SK-N-SH treated with all-trans-retinoic acid at 6 μM for 48 hours (cell line): ENCODE measurements at regions not wholly inside any gene's neighbourhood (a gene's known extent, or its start where the extent isn't known, plus 50 kb on each side); places are given as distances from the start of the nearest gene placed in this dataset.

Experiments used
- ATAC-seq: fragments of 200-7000 bp; cut with Tn5 transposase; 3 replicates; pipeline ENCODE4 v1.9.1; 2020; ENCODE audit warnings: mild to moderate bottlenecking, moderate library complexity
- ARNTL ChIP-seq: fragments of 450-650 bp; formaldehyde crosslinking; IDR thresholded peaks from 2 replicates; pipeline ENCODE4 v1.5.0; 2020; ENCODE audit warnings: low read depth, mild to moderate bottlenecking, moderate library complexity, borderline replicate concordance
- BACH2 ChIP-seq: fragments of 250-450 bp; sonication (Bioruptor Pico); IDR thresholded peaks from 2 replicates; pipeline ENCODE4 v1.9.0; 2021; ENCODE audit warnings: mild to moderate bottlenecking, borderline replicate concordance
- CSRNP3 ChIP-seq: fragments of 250-450 bp; sonication (Bioruptor Pico); IDR thresholded peaks from 2 replicates; pipeline ENCODE4 v1.5.1; 2021; ENCODE audit warnings: mild to moderate bottlenecking, moderate library complexity
- ESRRG ChIP-seq: fragments of 250-450 bp; sonication (Bioruptor Pico); IDR thresholded peaks from 2 replicates; pipeline ENCODE4 v1.6.1; 2021; ENCODE audit warnings: mild to moderate bottlenecking
- GLIS3 ChIP-seq: fragments of 250-450 bp; sonication (Bioruptor Pico); IDR thresholded peaks from 2 replicates; pipeline ENCODE4 v1.5.0; 2020; ENCODE audit warnings: mild to moderate bottlenecking, moderate library complexity
- OSR1 ChIP-seq: fragments of 250-450 bp; sonication (Bioruptor Pico); IDR thresholded peaks from 2 replicates; pipeline ENCODE4 v1.8.0; 2022; ENCODE audit warnings: moderate library complexity, mild to moderate bottlenecking, inconsistent platforms
- PATZ1 ChIP-seq: fragments of 250-450 bp; sonication (Bioruptor Pico); IDR thresholded peaks from 2 replicates; pipeline ENCODE4 v1.8.0; 2020; ENCODE audit warnings: mild to moderate bottlenecking, moderate library complexity, borderline replicate concordance
- POU6F1 ChIP-seq: fragments of 250-450 bp; sonication (Bioruptor Pico); IDR thresholded peaks from 2 replicates; pipeline ENCODE4 v1.8.0; 2021; ENCODE audit warnings: low read depth, mild to moderate bottlenecking, moderate library complexity, borderline replicate concordance
- PPARA ChIP-seq: fragments of 250-450 bp; sonication (Bioruptor Pico); IDR thresholded peaks from 2 replicates; pipeline ENCODE4 v1.5.0; 2020; ENCODE audit warnings: mild to moderate bottlenecking, borderline replicate concordance
- RARB ChIP-seq: fragments of 250-450 bp; sonication (Bioruptor Pico); IDR thresholded peaks from 2 replicates; pipeline ENCODE4 v1.8.0; 2021; ENCODE audit warnings: mild to moderate bottlenecking, moderate library complexity
- TCF4 ChIP-seq: fragments of 250-450 bp; sonication (Bioruptor Pico); IDR thresholded peaks from 2 replicates; pipeline ENCODE4 v1.8.0; 2021; ENCODE audit warnings: mild to moderate bottlenecking, moderate library complexity, borderline replicate concordance
- TOX ChIP-seq: fragments of 250-450 bp; sonication (Bioruptor Pico); IDR thresholded peaks from 2 replicates; pipeline ENCODE4 v1.8.0; 2021; ENCODE audit warnings: mild to moderate bottlenecking, moderate library complexity, borderline replicate concordance
- TSHZ2 ChIP-seq: fragments of 250-450 bp; sonication (Bioruptor Pico); IDR thresholded peaks from 2 replicates; pipeline ENCODE4 v1.5.0; 2020; ENCODE audit warnings: mild to moderate bottlenecking, moderate library complexity
- ZFP3 ChIP-seq: fragments of 250-450 bp; sonication (Bioruptor Pico); IDR thresholded peaks from 2 replicates; pipeline ENCODE4 v1.5.0; 2020; ENCODE audit warnings: mild to moderate bottlenecking, moderate library complexity
- ZNF565 ChIP-seq: fragments of 450-650 bp; formaldehyde crosslinking; conservative IDR thresholded peaks from 2 replicates; pipeline ENCODE4 v1.5.0; 2020; ENCODE audit warnings: low read depth, mild to moderate bottlenecking, moderate library complexity
- ZNF70 ChIP-seq: fragments of 450-650 bp; formaldehyde crosslinking; IDR thresholded peaks from 2 replicates; pipeline ENCODE4 v1.5.0; 2020; ENCODE audit warnings: mild to moderate bottlenecking, moderate library complexity
- ZNF8 ChIP-seq: fragments of 450-650 bp; formaldehyde crosslinking; IDR thresholded peaks from 2 replicates; pipeline ENCODE4 v1.5.0; 2020; ENCODE audit warnings: mild to moderate bottlenecking, moderate library complexity

GRCh38 chr1:13892198-13892597 lies 192.2 kb downstream of the PRDM2 start:
- no peak for TF ChIP-seq ZNF70 (CRISPR knock-in tag)
- no peak for TF ChIP-seq RARB (CRISPR knock-in tag)
- TF ChIP-seq ESRRG: no peak
- TF ChIP-seq ARNTL: no peak
- no peak for TF ChIP-seq PATZ1 (CRISPR knock-in tag)
- TF ChIP-seq BACH2 (CRISPR knock-in tag): no peak
- no peak for TF ChIP-seq POU6F1 (CRISPR knock-in tag)
- TF ChIP-seq CSRNP3 (CRISPR knock-in tag): no peak
- TF ChIP-seq ZFP3 (CRISPR knock-in tag): no peak
- no peak for TF ChIP-seq ZNF8 (CRISPR knock-in tag)
- TF ChIP-seq ZNF565 (CRISPR knock-in tag): no peak
- TF ChIP-seq TOX: no peak
- TF ChIP-seq GLIS3 (CRISPR knock-in tag): no peak
- TF ChIP-seq PPARA: no peak
- no peak for TF ChIP-seq TSHZ2 (CRISPR knock-in tag)
- no peak for TF ChIP-seq TCF4 (CRISPR knock-in tag)
- no peak for TF ChIP-seq OSR1 (CRISPR knock-in tag)
- no peak for ATAC-seq

- no peak for ATAC-seq
- TF ChIP-seq POU6F1 (CRISPR knock-in tag) (no peak), TSHZ2 (CRISPR knock-in tag) (no peak), ARNTL (no peak), BACH2 (CRISPR knock-in tag) (no peak), TCF4 (CRISPR knock-in tag) (no peak), ESRRG (no peak)
- TF ChIP-seq, all 23 proteins: peak for 0
These were observed 192.8 kb downstream of the PRDM2 start for GRCh38 chr1:13892671-13893325.
